SKM-1 treated with dmso at 0.1 percent for 144 hours (cell line): ENCODE measurements at regions not wholly inside any gene's neighbourhood (a gene's known extent, or its start where the extent isn't known, plus 50 kb on each side); places are given as distances from the start of the nearest gene placed in this dataset.
A peak's percentile ranks its signal among the peaks of the same experiment; 100 is the strongest.

Source experiments
- DNase-seq: peaks from one replicate; lab custom pipeline; 2025; ENCODE audit not compliant: unreplicated experiment; lab: John Stamatoyannopoulos, UW

DNA sequence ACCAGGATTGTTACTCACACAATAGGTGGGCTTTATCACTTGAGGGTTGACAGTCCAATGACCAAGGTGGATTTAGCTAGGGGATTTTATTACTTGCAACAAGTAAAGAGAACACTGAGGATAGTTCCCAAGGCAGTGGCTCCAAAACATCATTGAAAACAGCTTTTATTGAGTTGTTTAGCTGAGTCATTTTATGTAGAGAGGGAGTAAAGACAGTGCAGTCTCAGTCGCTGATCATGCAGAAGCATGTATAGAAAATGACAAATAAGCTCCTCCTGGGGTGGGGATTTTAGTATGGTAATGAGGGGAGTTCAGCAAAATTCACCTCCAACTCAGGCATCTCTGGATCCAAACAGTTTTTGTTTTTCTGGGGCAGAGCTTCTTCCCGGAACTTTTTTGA lies 163.0 kb upstream of the CCDC179 start:
- DNase-seq = no peak

DNA sequence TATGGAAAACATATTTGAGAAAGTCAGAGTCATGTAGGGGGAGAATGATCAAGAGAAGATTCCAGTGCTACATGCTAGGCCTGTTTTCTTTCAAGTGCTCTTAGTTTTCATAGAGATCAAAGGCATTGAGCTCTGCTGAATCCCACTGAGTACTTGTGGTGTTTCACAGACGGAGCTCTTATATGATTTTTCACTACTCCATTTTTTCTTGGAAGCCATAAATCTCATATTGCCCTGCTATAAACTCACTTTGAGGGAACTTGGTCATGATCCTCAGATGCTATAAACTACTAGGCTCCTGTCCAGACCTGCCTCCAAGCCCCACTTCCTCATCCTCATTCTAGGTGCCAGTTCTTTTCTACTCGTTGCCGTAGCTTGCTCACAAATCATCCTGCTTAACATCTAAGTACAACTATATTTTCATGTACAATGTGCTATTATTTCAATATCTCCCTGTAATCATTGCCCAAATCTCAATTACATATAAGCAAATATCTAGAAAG lies 180.8 kb upstream of the CCDC179 start:
- no peak for DNase-seq

DNA sequence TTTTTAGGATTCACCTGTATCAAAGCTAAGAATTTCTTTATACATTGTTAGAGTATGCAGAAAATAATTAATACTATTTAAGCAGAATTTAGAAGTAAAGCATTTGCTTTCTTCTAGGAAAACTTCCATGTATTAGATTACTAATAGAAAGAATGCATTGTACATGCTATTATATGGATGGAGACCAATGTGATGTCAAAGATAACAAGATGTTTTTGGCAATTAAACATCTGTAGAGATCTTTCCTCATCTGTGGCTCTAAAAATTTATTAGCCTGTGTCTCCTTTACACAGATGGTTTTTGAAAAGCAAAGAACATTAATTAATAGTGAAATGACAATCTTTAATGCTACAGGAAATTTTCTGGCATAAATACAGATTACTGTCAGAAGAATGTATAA lies 198.4 kb upstream of the CCDC179 start:
- DNase-seq = no peak

DNA sequence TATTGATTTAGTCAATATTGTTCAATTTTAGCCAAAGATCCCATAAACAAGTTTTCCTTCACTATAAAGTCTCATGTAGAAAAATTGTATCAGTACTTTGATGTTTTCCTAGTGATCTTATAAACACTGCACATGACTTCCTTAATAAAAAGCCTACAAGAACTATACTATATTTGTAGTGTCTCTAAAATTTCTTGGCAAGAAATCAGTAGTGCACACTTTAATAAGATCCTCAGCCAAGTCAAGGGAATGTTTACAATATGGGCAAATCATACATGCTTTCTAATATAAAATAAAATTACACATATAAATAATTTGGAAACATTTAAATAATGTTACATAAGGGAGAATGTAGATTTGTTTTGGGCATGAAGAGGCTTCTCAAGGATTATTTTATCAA lies 203.0 kb upstream of the CCDC179 start:
- no peak for DNase-seq

DNA sequence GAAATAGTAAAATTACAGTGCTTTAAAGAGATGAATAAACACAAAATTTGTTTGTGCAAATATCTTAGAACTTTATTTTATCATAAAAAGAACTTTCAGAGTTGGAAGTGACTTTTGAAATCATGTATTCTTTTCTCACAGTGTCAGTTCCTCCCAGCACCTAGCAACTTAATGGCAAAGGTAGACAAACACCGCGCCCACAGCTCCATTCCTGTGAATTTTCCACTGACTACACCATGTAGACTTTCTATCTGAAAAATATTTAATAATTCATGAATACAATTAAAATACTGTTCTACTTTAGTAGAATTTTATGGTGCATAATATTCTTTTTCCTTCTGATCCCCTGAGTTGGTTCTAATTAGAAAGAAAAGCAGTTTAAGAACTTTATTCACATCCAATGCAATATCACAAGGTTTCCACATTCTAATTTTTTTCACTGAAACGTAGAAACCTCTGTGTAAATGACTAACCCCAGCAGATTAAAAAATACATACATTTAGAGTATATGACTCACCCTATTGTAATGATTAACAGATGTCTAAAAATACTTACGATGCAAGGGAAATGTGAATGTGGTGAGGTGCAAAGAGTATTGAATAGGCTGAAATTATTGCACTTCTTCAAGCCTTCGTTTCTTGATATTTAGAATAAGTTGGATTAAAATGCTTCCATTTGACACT lies 218.2 kb upstream of the CCDC179 start:
- no peak for DNase-seq

DNA sequence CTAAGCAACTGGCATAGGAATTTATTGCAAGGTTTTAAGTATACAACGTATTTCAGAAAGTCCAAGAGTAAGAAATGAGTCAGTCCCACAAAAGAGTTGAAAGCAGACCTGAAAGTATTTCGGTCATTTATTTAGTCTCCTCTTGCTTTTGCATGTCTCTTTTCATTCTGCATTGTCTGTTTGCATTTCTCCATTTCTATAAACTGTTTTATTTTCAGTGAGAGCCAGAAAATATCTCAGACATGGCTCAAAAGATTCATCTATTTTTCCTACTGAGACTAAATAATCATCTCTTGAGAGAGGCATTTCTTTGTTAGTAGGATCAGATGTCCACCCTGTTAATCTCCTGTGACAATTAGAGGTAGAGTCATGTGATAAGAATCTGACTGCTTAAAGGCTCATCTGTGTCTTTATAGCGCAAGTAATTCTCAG lies 219.1 kb upstream of the CCDC179 start:
- DNase-seq = no peak

DNA sequence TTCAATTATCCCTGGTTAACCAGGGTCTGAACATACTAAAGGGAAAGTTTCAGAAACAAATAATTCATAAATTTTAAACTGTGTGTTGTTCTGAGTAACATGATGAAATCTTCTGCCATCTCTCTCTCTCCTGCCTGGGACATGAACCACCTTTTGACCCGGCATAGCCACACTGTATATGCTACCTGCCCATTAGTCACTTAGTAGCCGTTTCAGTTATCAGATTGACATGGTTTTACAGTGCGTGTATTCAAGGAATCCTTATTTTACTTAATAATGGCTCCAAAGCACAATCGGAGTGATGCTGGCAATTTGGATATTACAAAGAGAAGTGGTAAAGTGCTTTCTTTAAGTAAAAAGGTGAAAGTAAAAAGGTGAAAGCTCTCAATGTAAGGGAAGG lies 227.1 kb upstream of the CCDC179 start:
- DNase-seq = no peak

DNA sequence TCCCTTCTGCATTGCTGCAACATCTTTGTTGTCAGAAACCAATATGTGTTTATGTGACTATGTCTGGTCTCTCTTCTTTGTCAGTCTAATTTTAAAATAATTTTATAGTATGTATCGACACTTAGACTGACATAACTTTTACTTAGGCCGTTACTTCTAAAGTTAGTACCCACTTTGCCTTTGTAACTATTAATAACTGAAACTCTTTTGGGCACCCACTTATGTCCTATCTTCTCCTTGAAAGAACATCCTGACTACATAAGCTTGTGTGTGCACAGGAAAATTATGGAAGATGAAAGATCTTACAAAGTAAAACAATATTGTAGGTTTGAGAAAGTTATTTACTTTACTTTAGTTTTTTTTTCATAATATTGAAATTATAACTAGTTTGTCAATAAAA lies 230.4 kb upstream of the CCDC179 start:
- no peak for DNase-seq

DNA sequence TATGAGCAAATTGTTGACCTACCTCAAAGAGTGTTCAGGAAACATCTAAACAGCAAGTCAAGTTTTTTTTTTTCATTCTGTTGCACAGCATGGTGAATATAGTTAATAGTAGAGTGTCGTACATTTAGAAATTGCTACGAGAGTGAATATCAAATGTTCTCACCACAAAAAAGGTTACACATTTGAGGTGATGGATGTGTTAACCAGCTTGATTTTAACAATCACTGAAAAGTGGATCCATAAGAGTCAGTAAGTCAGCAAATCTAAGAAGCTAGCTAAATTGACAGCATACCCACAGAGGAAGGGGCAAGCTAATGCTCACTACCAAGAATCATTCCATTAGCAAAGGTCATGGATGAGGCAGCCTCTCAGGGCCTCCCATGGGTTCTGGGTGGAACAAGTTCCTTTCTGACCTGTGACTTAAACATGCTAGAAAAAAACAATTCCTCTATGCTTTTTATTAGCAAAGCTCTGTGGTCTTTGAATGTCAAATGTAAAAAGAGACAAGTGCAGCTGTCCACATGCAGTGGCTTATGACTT lies 235.4 kb upstream of the CCDC179 start:
- no peak for DNase-seq

DNA sequence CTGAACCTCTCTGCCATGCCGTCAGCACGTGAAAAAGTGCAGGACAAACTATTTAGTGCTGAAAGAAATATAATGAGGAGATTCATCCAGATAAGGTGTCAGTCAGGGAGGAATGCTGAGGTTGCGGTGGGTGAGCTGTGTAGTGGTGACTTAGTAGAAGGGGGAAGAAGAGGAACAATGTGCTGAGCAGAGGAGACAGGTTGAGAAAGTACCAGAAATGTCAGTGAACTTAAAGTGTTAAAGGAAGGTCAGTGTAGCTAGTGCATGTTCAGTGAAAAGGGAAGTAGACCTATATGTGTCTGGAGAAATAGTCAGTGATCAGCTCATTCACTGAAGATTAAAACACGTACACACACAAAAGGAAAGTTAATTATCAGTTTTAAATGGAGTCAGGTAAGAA lies 237.6 kb upstream of the CCDC179 start:
- DNase-seq = peak; percentile 71

DNA sequence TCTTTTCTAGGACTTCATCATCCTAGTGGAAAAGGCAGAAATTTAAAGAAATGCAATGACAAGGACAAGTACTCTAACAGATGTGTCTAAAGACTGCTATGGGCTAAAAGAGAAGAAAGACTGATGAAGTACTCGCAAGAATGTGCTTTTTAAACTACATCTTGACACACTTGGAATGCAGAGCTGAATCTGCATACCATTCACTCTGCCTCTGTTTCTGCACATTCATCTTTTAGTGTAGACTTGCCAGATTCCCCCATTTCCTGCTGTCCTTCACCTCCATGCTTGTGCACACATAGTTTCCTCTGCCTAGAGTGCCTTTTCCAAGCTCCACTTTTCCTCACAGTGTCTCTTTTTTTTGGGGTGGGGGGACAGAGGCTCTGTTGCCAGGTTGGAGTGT lies 239.0 kb upstream of the CCDC179 start:
- DNase-seq = no peak

DNA sequence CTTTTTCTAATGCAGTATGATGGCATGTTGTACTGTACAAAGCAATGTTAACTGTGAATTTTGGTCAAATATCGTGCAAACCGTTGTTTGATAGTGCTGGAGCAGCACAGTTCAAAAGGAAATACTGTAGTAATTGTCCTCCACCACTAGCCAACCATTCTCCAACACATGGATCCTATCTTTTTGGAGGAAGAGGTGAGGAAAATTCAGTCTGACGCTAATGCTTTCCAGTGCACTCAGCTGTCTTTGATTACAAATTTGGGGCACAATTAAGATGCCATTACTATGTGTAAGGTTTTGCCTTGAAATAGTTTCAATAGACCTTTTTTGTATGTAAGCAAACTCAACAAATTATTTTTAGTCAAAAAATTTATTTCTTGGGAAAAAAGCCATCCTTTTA lies 240.5 kb upstream of the CCDC179 start:
- DNase-seq = no peak

DNA sequence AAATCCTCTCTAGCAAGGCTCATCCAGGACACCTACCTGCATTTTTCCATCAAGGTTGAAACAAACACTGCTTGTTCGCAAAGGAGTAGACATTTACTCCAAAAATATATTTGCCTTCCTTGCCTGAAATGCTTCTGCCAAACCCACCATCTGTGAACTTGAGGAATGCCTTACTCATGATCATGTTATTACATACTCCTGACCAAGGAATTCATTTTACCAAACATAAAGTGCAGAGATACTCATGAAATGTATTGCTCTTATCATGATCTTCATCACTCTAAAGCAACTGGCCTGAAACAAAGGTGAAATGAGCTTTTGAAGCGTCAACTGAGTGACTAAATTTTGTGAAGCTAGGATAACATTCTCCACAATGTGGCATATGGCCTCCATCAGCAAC lies 243.1 kb upstream of the CCDC179 start:
- no peak for DNase-seq

DNA sequence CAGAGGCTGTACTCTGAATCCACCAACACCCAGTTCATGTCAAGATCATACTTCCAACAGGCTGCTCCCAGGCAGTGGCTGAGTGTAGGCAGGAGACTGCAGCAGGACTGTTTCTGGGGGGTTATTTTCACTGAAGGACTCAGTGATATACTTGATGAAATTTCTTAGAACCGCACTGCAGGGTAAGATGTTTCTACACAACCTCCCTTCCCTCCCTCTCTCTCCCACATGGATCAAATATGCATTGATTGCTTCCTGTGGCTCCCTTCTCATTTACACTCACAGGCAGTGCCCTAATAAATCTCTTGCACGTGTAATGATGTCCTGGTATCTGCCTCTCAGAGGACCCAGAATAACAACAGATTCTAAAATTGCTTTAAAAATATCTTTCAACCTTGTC lies 251.3 kb upstream of the CCDC179 start:
- no peak for DNase-seq

DNA sequence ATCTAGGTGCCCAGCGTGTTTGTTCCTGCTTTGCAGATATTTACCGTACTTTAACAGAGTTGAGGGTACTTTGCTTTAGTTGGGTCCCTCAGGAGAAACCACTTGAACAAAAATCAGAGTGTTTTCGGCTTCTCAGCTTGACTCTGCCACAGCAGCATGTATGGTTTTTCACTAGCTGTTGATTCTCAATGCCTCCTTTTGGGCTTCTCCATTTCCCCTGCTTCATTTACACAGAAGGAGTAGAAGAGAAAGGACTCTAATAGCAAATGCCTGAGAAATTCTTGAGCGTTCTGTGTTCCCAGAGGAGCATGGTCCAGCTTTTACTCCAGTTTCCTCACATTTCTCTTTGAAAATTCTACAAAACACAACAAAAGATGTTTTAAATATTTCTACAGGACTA lies 252.1 kb upstream of the CCDC179 start:
- DNase-seq = no peak

DNA sequence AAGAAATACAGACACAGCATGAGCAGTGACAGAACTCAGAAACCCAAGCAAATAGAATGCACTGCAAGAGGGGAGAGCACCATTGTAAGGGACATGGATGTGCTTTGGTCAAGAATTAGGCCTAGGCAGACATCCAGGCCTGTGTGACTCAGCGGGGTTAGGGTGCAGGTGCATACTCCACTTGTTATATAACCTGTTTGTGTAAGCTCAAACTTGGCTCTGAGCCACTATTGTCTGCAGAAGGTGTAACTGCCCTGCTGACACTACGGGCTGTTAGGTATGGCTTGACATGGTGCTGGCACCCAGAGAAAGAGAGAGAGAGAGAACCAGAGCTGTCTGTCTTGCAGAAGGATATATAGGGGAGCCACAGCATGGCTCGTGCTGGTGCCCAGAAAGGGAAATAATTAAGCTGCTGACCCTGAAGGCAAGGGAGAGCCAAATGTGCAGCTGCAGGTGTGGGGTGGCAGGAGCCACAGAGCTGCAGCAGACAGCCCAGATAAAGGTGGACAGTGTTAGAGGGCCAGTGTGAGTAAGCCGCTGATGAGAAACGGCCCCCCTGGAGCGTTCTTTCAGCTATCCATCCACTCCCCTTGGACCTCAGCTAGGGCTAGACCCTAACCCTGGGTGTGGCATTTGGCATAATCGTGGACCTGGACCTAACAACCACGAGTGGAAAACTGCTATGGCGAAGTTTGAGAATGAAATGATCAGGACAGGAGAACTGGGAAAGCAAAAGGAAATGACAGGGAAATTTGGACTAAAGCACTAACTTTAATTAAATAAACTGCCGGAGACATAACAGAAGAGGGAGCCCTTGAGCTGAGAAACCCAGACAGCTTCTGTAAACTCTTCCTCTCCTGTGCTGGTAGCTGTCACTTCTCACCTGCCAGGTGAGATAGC lies 253.0 kb upstream of the CCDC179 start:
- peak; percentile 49 for DNase-seq

DNA sequence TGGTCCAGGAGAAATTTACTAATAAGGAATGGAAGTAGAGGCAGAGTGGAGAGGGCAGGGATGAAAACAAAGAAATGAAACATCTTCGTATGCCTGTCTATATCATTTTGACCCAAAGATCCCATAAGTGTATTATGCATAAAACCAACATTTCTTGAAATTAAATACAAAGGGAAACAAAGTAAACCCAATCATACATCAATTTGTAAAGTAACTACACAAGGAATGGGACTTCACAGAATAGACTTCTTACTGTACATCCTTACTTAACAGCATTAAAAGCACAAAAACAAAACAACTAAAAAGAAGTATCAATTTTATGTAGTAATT lies 253.6 kb upstream of the CCDC179 start:
- no peak for DNase-seq

DNA sequence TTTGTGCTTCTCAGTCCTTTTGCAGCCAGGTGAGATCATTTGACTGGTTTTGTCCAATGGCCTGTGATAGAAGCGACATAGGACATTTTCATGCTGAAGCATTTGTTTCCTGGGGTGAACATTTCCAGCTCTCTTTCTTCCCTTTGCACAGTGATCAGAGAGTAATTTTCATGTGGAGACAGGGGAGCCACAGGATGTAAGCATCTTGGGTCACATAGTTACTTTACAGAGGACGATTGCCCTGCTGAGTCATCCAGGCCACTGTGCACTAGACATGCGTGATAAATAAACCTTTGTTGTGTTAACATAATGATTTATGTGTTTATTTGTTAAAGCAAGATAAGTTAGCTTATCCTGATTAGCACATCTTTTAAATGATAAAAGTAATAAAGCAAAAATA lies 263.5 kb upstream of the CCDC179 start:
- no peak for DNase-seq

DNA sequence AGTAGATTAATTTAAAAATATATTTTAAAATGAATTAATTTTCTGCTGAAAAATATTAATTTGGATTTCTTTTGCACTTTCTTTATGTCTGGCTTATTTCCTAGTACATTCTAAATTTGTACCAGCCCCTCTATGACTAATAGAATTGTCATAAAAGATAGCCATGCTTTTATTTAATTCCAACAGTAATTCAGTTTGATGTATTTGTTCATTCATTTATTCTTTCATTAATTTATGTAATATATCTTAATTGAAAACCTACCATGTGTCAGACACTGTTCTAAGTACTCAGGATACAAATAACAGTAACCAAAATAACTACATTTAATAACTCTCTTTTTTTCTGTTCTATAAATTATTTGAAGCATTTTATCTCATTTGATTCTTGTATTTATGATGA lies 264.0 kb upstream of the CCDC179 start:
- DNase-seq = no peak

DNA sequence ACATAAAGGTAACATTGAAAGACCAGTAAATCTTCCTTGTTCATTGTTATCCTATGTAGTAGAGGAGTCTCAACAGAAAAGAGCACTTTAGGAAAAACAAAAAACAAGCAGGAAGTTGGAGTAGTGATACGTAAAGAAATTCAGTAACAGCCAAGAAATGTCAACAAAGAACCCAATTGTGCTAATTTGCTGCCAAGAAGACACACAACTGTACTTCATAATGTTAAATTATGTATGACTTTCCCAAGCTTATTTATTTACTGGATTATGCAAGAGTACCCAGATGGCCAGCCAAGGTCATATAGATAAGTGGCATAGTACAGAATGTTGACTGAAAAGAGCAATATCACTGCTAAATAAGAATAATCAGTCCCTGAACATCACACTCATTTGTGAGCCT lies 264.7 kb upstream of the CCDC179 start:
- DNase-seq = no peak

DNA sequence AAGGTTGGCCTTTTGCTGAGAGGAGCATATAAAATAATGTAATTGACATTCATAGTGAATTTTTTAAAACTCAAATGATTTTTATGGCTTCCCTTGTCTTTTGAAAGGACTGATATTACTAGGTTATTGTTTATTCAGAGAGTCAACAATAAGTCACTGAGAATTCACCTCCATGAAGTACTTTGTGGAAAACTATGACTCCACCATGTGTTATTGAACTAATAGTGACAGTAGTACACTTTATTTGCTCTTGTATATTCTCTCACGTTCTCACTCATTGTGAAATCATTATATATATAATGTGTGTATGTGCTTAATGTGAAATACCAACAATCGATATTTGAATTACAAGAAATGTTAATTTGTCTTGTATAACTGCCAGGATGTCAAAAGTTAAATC lies 267.4 kb upstream of the CCDC179 start:
- DNase-seq = no peak

DNA sequence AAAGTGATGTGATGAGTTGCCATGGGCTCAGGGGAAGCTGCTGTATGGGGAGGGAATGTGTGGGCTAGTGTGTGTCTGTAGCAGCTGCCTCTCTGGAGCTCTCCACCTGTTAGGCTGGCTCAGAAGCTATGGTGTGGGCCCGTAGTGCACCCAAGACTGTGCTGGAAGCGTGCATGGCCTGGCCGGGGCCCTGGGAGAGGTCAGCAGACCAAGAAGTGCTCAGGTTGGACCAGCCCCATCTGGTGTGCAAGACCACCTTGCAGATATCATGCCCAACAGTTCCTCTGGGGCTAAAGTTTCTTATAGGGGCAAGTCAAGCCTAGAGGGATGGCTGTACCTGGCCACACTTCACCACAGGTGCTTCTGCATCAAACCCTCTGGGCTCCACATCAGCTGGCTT lies 274.4 kb upstream of the CCDC179 start:
- DNase-seq = no peak
